ENCODE measurements at regions not wholly inside any gene's neighbourhood (a gene's known extent, or its start where the extent isn't known, plus 50 kb on each side); places are given as distances from the start of the nearest gene placed in this dataset.
"Not testable (repeated sequence)": the region's sequence is repeated elsewhere in the genome, so short reads cannot be mapped to it uniquely, and the experiment has no call there.

DNA sequence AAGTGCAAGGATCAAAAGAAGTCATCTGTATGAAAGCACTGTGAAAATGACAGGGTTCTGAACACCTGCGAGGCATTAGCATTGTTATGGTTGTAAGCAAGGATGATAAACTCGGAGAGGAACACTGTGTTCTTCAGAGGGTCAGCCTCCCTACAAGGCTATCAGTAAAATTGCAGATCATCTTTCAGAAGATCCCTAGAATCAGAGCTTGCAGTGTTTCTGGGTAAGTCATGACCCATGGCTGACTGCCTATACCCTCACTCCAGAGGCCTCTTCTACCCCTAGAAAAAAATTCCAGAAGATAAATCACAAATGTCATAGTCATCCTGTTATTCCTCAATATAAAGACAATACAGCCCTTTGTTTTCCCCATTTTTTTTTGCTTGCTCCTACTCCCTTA lies 292.6 kb downstream of the DMAC1 start:
- in situ Hi-C loops (cut with MboI; ENCODE audit: low pct_unique_long_range_greater_than_20kb, low sequenced_read_pairs): no loop called here
- no peak for DNase-seq

DNA sequence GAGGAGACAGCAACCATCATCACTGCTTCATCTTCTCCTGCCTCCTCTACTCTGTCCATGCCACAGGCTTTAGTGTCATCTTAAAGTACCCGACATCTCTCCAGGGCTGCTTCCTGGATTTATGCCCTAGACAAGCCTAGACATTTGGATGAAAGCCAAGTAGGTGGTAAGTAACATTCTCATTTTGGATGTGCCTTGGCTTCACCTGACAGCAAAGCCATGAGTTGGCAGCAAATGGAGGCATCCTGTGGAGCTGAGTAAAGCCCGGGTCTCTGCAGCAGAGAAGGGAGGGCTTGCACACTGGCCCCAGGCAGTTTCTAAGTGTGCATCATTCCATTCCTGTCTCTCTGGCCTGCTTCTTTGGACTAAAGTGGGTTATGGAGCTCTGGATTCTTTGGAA lies 299.1 kb downstream of the DMAC1 start:
- in situ Hi-C loops (cut with MboI; ENCODE audit: low pct_unique_long_range_greater_than_20kb, low sequenced_read_pairs): no loop called here
- no peak for DNase-seq

DNA sequence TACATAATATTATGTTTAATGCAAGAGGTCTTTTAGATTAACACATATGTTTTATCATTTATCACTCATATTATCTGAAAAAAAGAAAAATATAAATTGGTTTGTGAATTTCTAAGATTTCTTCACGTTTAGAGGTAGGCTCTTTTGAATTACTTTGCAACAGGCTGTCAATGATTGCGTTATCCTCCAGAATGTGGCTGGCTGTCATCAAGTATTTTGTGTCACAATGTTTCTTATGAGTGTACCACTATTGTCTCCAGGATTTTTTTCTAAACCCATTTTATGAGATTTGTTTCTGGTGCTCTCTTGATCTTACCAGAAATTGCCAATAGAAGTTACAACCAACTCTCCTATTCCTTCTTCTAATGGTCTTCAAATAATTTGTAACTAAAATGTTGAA lies 307.9 kb downstream of the DMAC1 start:
- DNase-seq: no peak
- in situ Hi-C loops (cut with MboI; ENCODE audit: low pct_unique_long_range_greater_than_20kb, low sequenced_read_pairs): no loop called here

DNA sequence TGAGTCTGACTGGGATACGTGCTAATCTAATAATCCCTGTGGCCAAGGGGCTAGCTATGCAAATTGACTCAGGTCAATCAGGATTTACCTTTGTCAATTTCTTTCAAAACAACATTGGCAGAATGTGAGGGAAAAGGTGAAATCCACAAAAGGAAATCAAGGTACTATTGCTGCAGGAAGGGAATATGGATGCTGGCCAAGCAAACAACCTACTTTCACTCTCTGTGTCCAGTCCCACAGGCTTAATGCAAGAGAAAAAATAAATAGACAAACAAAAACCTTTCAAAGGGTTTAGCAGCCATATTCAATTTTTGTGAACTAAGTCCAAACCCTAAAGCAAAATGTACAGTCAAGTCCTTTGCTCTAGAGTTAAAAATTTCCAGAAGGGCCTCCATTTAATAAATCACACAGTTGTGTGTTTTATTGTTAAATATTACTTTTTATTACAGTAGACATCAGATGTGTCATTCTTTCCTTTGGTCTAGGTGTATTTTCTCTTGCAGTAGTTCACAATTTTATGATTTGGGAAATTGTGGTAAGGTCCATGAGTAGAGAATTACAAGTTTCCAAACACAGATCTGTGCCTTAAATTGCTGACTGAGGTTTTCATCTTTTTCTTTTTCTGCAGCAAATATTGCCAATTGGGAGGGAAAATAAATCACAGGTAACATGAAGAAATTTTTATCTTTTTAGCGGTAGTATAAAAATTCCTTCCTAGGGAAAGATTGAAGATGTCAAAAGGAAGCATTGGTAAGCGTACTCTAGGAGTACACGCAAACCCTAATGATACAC lies 309.1 kb downstream of the DMAC1 start:
- no peak for DNase-seq
- in situ Hi-C loops (cut with MboI; ENCODE audit: low pct_unique_long_range_greater_than_20kb, low sequenced_read_pairs): no loop called here

DNA sequence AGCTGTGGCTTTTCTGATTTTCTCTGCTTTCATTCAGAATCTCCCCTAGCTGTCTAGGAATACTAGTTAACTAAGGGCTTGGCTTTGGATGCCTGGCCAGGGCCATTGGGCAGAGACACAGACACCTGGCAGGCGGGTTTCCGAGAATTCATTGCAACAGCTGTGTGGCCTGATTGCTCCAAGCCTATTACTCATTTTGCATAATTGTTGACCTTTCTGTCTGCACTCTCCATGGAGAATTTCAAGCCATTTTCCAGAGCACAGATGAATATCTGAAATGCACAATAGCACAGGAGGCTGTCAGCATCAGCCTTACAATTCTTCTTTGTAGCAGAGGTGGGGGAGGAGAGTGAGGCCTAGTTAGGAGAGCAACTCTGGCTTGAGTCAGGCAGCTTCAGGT lies 310.5 kb downstream of the DMAC1 start:
- DNase-seq: no peak
- in situ Hi-C loops (cut with MboI; ENCODE audit: low pct_unique_long_range_greater_than_20kb, low sequenced_read_pairs): no loop called here

DNA sequence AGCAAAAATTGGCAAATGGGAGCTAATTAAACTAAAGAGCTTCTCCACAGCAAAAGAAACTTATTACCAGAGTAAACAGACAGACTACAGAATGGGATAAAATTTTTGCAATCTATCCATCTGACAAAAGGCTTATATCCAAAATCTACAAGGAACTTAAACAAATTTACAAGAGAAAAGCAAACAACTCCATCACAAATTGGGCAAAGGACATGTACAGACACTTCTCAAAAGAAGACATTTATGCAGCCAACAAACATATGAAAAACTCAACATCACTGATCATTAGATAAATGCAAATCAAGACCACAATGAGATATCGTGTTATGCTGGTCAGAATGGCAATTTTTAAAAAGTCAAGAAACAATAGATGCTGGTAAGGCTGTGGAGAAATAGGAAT lies 315.6 kb downstream of the DMAC1 start:
- DNase-seq; in situ Hi-C loops (cut with MboI; ENCODE audit: low pct_unique_long_range_greater_than_20kb, low sequenced_read_pairs): not testable (repeated sequence)

DNA sequence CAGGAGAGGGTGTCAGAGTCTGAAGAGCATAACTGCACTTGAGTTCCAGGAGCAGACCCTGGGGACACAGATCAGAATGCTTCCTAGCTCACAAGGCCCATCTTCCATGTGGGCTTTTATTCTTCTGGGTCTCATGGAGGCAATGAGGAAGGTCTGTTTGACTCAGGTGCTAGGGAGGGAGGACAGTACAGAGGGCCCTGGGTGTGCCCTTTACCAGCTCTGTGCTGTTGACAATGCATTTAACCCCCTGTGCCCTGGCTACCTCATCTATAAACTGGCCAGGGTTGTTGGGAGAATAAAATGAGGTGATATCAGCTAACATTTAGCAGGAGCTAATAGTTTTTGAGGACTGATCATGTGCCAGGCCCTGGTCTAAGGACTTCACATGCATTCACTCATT lies 318.0 kb downstream of the DMAC1 start:
- in situ Hi-C loops (cut with MboI; ENCODE audit: low pct_unique_long_range_greater_than_20kb, low sequenced_read_pairs): no loop called here
- DNase-seq: no peak

DNA sequence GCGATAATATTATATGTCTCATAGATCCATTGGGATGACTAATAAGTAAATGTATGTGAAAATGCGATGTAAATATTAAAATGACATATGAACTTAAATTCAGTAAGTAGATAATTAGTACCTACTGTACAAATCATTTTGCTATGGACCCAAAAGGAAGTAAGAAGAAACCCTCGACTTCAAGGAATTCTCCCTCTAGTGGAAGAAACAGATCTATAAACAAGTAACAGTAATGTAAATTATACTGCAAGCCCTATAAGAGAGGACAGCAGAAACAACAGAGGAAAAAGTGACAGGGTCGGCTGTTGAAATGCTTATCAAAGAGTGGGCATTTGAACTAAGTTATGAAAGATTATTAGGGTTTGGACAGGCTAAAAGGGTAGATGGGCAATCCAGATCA lies 320.3 kb downstream of the DMAC1 start:
- DNase-seq: no peak
- in situ Hi-C loops (cut with MboI; ENCODE audit: low pct_unique_long_range_greater_than_20kb, low sequenced_read_pairs): no loop called here

DNA sequence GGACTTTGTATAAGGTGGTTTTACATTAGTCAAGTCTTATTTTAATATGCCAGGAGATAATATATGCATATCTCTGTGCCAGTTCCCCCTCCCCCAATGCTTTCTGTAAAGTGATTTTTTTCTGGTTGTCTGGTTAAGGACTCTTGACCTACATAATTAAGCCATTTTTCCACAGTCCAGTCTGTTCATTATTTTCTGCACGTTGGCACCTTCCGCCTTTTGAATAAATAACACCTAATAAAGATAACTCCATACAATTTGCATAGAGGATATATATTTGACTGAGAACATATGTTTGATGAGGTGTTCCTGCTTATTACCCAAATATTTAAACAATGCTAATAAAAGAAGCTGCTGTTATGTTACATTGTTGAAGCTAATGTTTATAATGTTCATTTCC lies 320.9 kb downstream of the DMAC1 start:
- in situ Hi-C loops (cut with MboI; ENCODE audit: low pct_unique_long_range_greater_than_20kb, low sequenced_read_pairs): no loop called here
- DNase-seq: no peak

DNA sequence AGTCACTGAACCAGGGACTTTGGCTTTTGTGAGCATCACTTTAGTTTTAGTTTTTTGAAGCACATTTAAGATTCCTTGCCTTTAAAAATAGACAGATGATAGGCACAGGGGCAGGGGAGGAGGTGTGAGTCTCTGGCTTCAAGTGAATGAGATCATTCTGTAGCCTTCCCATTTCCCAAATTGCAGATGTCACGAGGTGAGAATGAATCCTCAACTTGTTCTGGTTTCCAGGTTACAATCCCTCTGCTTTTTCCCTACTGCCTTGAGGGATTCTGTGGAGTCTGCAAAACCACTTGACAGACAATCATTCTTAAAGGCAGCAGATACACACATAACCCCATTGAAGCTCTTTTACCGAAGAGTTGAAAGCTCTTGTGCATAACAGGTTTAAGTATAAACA lies 332.4 kb downstream of the DMAC1 start:
- in situ Hi-C loops (cut with MboI; ENCODE audit: low pct_unique_long_range_greater_than_20kb, low sequenced_read_pairs): no loop called here
- DNase-seq: no peak

DNA sequence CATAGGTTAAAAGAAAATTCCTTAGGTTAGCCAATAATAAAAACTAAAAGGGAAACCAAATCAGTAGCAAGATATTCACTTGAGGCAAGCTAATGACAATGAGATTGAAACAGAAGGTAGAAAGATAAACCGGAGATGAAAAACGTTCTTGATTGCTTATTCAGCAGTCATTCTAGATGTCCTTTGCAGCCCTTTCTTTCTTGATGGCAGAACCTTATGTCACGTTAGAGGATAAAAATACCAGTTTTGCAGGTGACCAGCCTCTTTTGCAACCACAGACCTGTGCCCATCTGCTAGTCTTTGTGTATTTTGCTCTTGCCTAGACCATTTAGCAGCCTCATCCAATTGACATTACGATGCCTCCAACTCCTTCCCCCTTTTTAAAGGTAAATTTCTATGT lies 337.8 kb downstream of the DMAC1 start:
- in situ Hi-C loops (cut with MboI; ENCODE audit: low pct_unique_long_range_greater_than_20kb, low sequenced_read_pairs): no loop called here
- DNase-seq: no peak

DNA sequence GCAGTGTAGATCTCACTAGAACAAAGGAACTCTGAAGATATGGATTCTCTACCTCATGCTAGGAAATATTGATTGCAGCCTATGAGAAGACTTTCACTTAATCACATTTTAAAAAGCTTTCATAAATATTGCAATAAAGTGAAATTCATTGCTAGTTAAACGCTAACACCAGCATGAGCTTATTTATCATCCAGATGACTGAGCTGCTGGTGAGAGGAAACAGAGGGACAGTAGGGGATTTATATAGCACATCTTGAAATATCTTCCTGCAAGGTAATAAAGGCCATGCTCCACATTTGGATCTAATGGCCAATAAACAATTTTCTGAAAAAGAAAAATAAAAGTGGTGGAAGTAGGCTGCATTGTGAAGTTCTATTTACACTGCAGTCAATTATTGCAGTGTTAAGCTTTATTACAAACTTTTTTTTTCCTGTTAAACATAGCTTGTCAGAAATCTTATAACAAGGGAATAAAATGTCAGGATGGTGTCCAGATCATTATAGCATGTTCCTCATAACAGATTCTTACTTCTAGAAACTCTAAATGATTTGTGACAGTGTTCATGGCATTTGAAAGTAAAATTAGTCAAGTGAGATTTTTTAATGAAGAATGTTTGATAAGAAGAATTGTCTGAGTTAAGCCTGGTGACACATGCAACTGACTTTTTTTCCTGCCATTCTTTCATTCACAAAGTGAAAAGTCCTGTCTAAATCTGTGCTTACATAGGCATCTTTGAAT lies 342.6 kb downstream of the DMAC1 start:
- in situ Hi-C loops (cut with MboI; ENCODE audit: low pct_unique_long_range_greater_than_20kb, low sequenced_read_pairs): no loop called here
- DNase-seq: no peak

DNA sequence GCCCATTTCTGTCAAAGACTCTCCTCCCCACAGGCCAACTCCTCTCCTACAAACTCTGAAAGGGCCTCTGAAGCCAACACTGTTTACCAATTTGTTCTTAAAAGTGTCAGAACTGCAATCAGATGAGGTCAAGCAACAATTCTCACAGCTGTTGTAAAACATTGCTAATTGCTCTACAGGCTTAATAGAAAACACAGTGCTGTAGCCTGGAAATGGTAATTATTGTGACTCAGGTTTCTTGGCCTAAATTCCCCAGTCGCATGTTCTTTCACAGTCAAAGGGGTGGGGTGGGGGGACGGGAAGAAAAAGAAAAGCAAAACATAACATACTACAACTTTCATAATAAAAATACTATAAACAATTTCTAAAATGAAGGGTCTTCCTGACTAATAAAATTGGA lies 343.2 kb downstream of the DMAC1 start:
- in situ Hi-C loops (cut with MboI; ENCODE audit: low pct_unique_long_range_greater_than_20kb, low sequenced_read_pairs): no loop called here
- DNase-seq: no peak

DNA sequence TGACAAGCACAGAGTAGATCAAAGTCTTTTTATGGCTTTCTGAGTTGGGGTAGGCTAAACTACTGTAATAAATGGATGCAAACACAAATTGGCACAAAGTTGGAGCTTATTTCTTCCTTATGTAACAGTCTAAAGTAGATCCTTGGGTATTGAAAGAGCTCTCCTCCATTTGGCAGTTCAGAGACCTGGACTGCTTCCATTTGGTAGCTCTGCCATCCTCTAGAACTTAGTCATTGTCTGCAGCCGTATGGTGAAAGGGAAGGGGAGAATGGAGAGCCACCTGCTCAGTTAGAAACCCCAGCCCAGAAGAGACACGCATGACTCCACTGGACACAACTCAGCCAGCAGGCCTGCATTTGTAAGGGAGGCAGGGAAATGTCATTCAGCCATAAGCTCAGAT lies 345.0 kb downstream of the DMAC1 start:
- DNase-seq: no peak
- in situ Hi-C loops (cut with MboI; ENCODE audit: low pct_unique_long_range_greater_than_20kb, low sequenced_read_pairs): no loop called here

DNA sequence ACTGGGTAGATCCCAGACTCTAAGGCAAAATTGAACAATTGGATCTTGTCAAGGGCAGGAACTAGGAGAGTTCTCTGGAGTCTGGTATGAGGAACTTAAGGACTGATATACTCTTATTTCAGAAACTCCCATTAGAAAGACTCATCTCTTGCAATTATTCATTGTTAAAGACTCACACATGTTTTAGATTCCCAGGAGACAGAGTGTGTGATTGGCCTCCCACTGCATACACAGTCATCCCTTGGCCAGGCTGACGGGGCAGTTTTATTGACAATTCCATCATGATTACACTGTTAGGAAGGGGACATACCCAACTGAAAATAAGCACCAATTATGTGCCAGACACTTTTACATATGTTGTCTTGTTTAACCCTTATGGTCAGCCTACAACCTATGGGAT lies 347.2 kb downstream of the DMAC1 start:
- no peak for DNase-seq
- in situ Hi-C loops (cut with MboI; ENCODE audit: low pct_unique_long_range_greater_than_20kb, low sequenced_read_pairs): no loop called here

DNA sequence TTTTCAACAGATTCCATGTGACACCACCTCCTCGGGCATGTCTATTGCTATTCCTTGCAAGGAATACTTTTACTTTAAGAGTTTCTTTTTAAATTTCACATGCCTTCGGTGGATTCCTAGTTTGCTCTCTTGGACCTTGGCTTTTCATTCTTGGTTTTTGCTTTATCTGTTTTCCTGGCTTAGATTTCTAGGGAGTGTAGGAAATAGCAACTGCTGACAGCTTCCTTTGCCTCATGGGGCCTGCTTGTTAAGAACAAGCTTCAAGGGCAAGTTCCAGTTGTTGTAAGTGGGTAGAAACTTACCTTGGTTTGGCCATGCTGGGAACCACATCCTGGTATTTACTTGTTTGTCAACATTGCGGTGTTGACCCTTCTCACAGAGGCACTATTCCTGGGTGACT lies 348.5 kb downstream of the DMAC1 start:
- no peak for DNase-seq
- in situ Hi-C loops (cut with MboI; ENCODE audit: low pct_unique_long_range_greater_than_20kb, low sequenced_read_pairs): no loop called here

DNA sequence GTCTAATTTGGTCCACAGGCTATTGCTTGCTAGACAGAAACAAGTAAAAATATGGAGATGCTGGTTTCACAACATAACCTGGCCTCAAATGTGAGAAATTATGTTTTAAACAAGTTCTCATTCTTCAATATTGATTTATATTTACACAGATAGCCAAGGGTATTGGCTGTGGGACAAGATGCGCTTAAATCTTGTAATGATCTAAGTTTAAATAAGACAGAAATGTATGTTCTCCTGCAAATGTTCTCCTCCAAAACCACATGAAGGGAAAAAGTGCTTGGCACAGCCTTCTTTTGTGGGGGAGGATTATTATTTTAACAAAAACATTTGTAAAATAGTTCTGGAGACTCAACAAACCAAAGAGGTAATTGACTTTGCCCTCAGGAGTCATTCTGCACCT lies 356.0 kb downstream of the DMAC1 start:
- in situ Hi-C loops (cut with MboI; ENCODE audit: low pct_unique_long_range_greater_than_20kb, low sequenced_read_pairs): no loop called here
- no peak for DNase-seq

DNA sequence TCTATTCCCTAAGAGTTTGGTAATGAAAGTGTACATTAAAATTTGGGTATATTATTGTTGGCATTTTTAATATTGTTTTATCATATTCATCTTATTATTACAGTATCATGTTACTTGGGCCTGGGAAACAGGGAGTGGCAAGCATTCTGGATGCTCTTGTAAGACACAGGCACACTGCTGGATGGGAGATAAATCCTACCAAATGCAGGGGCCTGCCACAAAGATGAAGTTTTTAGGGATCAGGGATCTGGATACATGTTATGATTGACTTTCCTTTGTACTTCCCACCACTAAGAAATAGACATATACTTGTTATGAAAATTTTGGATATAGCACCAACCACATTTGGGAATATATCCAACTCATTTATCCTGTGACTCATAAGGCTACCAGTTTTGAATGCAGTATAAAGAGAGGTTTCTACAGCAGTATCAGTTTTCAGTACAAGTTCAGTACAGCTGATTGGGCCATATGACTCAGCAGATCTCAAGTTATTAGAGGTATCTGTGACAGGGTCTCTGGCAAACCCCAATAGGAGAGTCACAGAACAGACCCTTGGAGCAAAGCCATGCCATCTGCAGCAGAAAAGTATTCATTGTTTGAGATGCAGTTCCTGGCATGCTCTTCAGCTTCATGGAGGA lies 360.1 kb downstream of the DMAC1 start:
- in situ Hi-C loops (cut with MboI; ENCODE audit: low pct_unique_long_range_greater_than_20kb, low sequenced_read_pairs): no loop called here
- no peak for DNase-seq

DNA sequence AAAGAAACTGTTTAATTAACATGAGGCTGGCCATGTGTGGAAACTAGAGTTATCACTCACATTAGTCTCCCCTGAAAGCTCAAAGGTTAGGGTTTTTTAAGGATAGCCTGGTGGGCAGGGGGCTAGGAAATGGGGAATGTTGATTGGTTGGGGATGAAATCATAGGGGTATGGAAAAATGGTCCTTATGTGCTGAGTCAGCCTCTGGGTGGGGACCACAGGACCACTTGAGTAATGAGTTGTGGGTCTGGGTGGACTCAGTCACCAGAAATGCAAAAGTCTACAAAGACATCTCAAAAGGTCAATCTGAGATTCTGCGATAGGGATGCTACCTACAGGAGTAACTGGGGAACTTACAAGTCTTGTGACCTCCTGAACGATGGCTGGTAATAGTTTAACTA lies 362.8 kb downstream of the DMAC1 start:
- DNase-seq: no peak
- in situ Hi-C loops (cut with MboI; ENCODE audit: low pct_unique_long_range_greater_than_20kb, low sequenced_read_pairs): no loop called here

DNA sequence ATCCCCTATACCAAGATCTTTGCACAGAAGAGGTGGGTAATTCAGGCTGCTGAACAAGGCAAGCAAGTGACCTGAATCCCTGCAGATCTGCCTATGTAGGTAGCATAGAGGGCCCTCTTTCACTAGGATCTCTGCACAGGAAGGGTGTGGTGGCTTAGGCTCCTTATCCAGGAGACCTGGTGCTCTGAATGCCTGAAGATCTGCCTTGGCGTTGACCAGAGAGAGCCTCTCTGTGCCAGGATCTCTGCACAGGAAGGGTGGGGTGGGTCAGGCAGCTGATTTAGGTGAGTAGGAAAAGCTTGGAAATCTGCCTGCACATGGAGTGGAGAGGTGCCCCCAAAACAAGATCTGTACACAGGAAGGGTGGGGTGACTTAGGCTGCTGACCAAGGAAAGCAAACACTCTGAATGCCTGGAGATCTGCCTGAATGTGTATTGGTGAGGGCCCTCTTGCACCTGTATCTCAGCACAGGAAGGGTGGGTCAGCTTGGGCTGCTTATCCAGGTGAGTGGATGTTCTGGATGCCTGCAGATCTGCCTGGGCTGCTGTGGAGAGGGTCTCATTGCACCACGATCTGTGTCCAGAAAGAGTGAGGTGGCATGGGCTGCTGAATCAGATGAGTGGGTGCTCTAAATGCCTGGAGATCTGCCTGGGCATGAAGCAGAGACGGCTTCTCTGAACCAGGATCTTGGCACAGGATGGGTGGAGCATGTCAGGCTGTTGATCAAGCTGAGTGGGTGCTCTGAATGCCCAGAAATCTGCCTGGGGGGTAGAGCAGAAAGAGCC lies 365.9 kb downstream of the DMAC1 start:
- in situ Hi-C loops (cut with MboI; ENCODE audit: low pct_unique_long_range_greater_than_20kb, low sequenced_read_pairs): no loop called here

More for the DNA sequence above, 365.9 kb downstream of the DMAC1 start:
- DNase-seq: no peak
